PC-9 (cell line): ENCODE measurements at regions not wholly inside any gene's neighbourhood (a gene's known extent, or its start where the extent isn't known, plus 50 kb on each side); places are given as distances from the start of the nearest gene placed in this dataset.

Experiments used
- BruUV-seq: library from RNA; stranded (reverse); fragments of 400-500 nt; replicated peaks from 2 replicates; lab custom pipeline; 2021; lab: Mats Ljungman, UMichigan
- CTCF ChIA-PET: fragments of 300-600 bp; sonication (Branson Sonifier 250); formaldehyde crosslinking; loops from one replicate; lab custom pipeline; 2022; ENCODE audit warnings: antibody characterized with exemption; lab: Charles Lee
- POLR2A ChIA-PET: fragments of 300-600 bp; sonication (Branson Sonifier 250); formaldehyde crosslinking; loops from one replicate; lab custom pipeline; 2022; ENCODE audit warnings: antibody characterized with exemption; ENCODE audit not compliant: unreplicated experiment; lab: Charles Lee
- DNase-seq, 2 experiments: peaks; one replicate each; pipeline versions ENCODE4 v3.0.0 to v3.0.0-alpha.2; 2015 to 2022; ENCODE audit warnings: mixed read lengths in 1 of 2
- H2AFZ ChIP-seq: fragments of 200-600 bp; sonication (generic); 2 replicates; pipeline ENCODE4 v1.8.1; 2017; ENCODE audit warnings: antibody characterized with exemption
- H3F3A ChIP-seq: fragments of 200-600 bp; sonication (generic); 2 replicates; pipeline ENCODE4 v1.8.1; 2017; ENCODE audit warnings: antibody characterized with exemption, mild to moderate bottlenecking, low read depth; ENCODE audit not compliant: insufficient read depth
- H3K27ac ChIP-seq: fragments of 200-600 bp; sonication (generic); 2 replicates; pipeline ENCODE4 v1.6.1; 2016; ENCODE audit warnings: mixed run types
- H3K27me3 ChIP-seq: fragments of 200-600 bp; sonication (generic); 2 replicates; pipeline ENCODE4 v1.6.1; 2016; ENCODE audit warnings: low read depth, mixed run types; ENCODE audit not compliant: insufficient read depth
- H3K36me3 ChIP-seq: fragments of 200-600 bp; sonication (generic); 2 replicates; pipeline ENCODE4 v1.6.1; 2016; ENCODE audit warnings: low read depth, mixed run types
- H3K4me1 ChIP-seq: fragments of 200-600 bp; sonication (generic); replicated peaks from 2 replicates; pipeline ENCODE4 v1.6.1; 2016; ENCODE audit warnings: mixed run types; ENCODE audit not compliant: insufficient read depth
- H3K4me2 ChIP-seq: fragments of 200-600 bp; sonication (generic); 2 replicates; pipeline ENCODE4 v1.6.1; 2017; ENCODE audit warnings: mixed run types
- H3K4me3 ChIP-seq: fragments of 200-600 bp; sonication (generic); 2 replicates; pipeline ENCODE4 v1.6.1; 2016; ENCODE audit warnings: mixed run types
- H3K79me2 ChIP-seq: fragments of 200-600 bp; sonication (generic); 2 replicates; pipeline ENCODE4 v1.6.1; 2017; ENCODE audit warnings: low read depth, mixed run types
- H3K9me2 ChIP-seq: fragments of 200-600 bp; sonication (generic); 2 replicates; pipeline ENCODE4 v1.8.1; 2017; ENCODE audit warnings: mild to moderate bottlenecking; ENCODE audit not compliant: insufficient read depth
- H3K9me3 ChIP-seq: fragments of 200-600 bp; sonication (generic); 2 replicates; pipeline ENCODE4 v1.8.1; 2016; ENCODE audit warnings: low read depth; ENCODE audit not compliant: insufficient read depth
- H4K20me1 ChIP-seq: fragments of 200-600 bp; sonication (generic); 2 replicates; pipeline ENCODE4 v1.8.1; 2017; ENCODE audit not compliant: insufficient read depth
- EZH2 ChIP-seq: fragments of 200-600 bp; sonication (generic); IDR thresholded peaks from 2 replicates; pipeline ENCODE4 v1.8.0; 2017; ENCODE audit warnings: antibody characterized with exemption, low read depth
- intact Hi-C: fragments of 100-400 bp; cut with micrococcal nuclease; formaldehyde crosslinking; loops from one replicate; pipeline ENCODE4 v1.10.0; 2022; ENCODE audit not compliant: unreplicated experiment
- TF ChIP-seq, protein P1 (sequence below): fragments of 200-600 bp; sonication (generic); conservative IDR thresholded peaks from 2 replicates; pipeline ENCODE4 v1.6.1; 2017; ENCODE audit warnings: mixed run types, antibody characterized with exemption, mild to moderate bottlenecking, moderate library complexity

DNA sequence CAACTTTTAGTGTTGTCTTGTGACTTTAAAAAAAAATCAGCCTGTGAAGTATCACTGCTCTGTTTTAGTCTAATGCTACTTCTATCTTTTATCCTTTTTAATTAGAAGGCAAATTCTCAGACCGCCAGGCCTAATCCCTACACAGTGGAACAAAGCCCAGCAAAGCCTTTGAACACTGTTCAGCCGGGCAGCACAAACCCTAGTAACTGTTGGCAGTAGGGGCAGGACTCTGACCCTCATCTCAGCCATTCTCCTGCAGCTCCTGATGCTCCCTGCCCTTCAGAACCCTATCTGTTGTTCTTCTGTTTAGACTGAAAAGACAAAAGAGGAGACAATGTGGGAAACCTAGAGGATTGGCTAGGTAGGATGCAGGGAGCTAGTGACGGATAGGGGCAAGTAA lies 78.0 kb upstream of the OTX2 start:
- CTCF ChIA-PET = no interaction called here
- TF ChIP-seq EZH2 = no peak
- TF ChIP-seq, protein P1, sequence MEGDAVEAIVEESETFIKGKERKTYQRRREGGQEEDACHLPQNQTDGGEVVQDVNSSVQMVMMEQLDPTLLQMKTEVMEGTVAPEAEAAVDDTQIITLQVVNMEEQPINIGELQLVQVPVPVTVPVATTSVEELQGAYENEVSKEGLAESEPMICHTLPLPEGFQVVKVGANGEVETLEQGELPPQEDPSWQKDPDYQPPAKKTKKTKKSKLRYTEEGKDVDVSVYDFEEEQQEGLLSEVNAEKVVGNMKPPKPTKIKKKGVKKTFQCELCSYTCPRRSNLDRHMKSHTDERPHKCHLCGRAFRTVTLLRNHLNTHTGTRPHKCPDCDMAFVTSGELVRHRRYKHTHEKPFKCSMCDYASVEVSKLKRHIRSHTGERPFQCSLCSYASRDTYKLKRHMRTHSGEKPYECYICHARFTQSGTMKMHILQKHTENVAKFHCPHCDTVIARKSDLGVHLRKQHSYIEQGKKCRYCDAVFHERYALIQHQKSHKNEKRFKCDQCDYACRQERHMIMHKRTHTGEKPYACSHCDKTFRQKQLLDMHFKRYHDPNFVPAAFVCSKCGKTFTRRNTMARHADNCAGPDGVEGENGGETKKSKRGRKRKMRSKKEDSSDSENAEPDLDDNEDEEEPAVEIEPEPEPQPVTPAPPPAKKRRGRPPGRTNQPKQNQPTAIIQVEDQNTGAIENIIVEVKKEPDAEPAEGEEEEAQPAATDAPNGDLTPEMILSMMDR = no peak
- Histone ChIP-seq H4K20me1 (no peaks in the 10 kb centered on the region), H3K4me3 (no peak overlapping the region), H3K9me2 (no peaks in the 10 kb centered on the region), H3K4me1 (peaks cover 22% of the 10 kb centered on the region), H2AFZ (no peak overlapping the region), H3K9me3 (no peaks in the 10 kb centered on the region; the same call in 1 of the 2 replicates), H3K79me2 (no peaks in the 10 kb centered on the region), H3F3A (0 out of 2 replicates have a peak, but pooled peaks cover 11% of the 10 kb centered on the region), H3K4me2 (no peak overlapping the region), H3K27ac (no peak overlapping the region), H3K36me3 (no peaks in the 10 kb centered on the region), H3K27me3 (no peaks in the 10 kb centered on the region)
- intact Hi-C loops = no loop called here
- BruUV-seq = no TSS peak
- POLR2A ChIA-PET = no interaction called here
- DNase-seq = no peak

DNA sequence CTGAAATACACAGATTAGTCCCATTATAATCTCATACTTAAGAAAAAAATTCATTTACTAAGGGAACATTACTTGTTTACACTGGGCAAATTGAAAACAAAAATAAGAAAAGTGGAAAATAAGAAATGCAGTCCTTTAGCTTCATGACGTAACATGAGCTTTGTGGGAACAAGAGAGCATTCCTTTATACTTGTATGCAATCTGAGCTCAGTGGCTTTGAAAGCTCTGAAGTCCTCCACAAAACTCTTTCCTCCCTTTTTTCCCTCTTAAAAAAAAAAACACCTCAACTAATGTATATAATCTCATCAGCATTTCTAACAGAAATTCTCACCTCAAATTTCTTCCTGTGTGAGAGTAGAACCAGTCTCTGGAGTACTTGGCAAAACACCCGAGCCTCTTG lies 76.9 kb upstream of the OTX2 start:
- H3K4me1 ChIP-seq = peaks cover 22% of the 10 kb centered on the region
- no peak overlapping the region for H2AFZ ChIP-seq
- peak overlapping the region; percentile 52 for H3K4me2 ChIP-seq
- H3K27me3 ChIP-seq = no peaks in the 10 kb centered on the region
- no peaks in the 10 kb centered on the region for H3K79me2 ChIP-seq
- POLR2A ChIA-PET = no interaction called here
- H3K27ac ChIP-seq = peak overlapping the region; percentile 21; the same call in 1 of the 2 replicates
- H3F3A ChIP-seq = 0 out of 2 replicates have a peak, but pooled peaks cover 11% of the 10 kb centered on the region
- BruUV-seq = no TSS peak
- no peaks in the 10 kb centered on the region for H3K36me3 ChIP-seq
- no peaks in the 10 kb centered on the region; the same call in 1 of the 2 replicates for H3K9me3 ChIP-seq
- H3K4me3 ChIP-seq = no peak overlapping the region
- H4K20me1 ChIP-seq = no peaks in the 10 kb centered on the region
- CTCF ChIA-PET = no interaction called here
- no peak for TF ChIP-seq EZH2
- TF ChIP-seq, protein P1 = no peak
- no peaks in the 10 kb centered on the region for H3K9me2 ChIP-seq
- no peak for DNase-seq
- intact Hi-C loops = no loop called here

DNA sequence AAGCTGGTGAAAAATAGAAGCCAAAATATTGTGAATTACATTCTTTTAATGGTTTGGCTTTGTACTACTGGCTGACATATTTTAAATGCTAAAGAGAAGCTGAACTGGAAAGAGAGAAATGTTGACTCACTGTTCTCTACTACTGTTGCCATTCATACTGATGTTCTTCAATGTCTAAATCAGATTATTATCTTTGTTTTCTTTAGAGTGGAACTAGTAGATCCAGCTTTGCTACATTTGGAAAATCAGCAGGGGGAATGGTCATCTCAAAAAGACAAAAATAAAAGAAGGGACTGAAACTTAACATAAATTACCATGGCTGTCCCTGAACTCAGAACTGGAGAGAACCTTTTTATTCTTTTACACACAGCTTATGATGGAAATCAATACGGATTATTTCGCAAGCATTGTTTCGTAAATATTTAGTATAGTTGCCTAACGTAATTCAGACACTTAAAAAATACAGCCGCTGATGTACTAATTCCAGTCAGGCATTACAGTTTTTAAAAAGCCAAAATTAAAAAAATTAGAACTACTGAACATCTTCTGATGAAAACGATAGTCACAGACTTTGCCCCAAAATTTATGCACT lies 76.3 kb upstream of the OTX2 start:
- POLR2A ChIA-PET = no interaction called here
- 0 out of 2 replicates have a peak, but pooled peaks cover 11% of the 10 kb centered on the region for H3F3A ChIP-seq
- H3K9me3 ChIP-seq = no peaks in the 10 kb centered on the region; the same call in 1 of the 2 replicates
- peak overlapping the region; percentile 21; the same call in 1 of the 2 replicates for H3K27ac ChIP-seq
- no peak overlapping the region for H2AFZ ChIP-seq
- H3K27me3 ChIP-seq = no peaks in the 10 kb centered on the region
- CTCF ChIA-PET = no interaction called here
- intact Hi-C loops = no loop called here
- no peaks in the 10 kb centered on the region for H3K9me2 ChIP-seq
- H3K79me2 ChIP-seq = no peaks in the 10 kb centered on the region
- H3K4me2 ChIP-seq = peak overlapping the region; percentile 52
- no peaks in the 10 kb centered on the region for H4K20me1 ChIP-seq
- DNase-seq = peak in 1 of 2 experiments; percentile 76
- H3K4me3 ChIP-seq = no peak overlapping the region
- H3K4me1 ChIP-seq = peaks cover 22% of the 10 kb centered on the region
- TF ChIP-seq, protein P1 = no peak
- no peak for TF ChIP-seq EZH2
- no peaks in the 10 kb centered on the region for H3K36me3 ChIP-seq
- no TSS peak for BruUV-seq
